ENCODE measurements at regions not wholly inside any gene's neighbourhood (a gene's known extent, or its start where the extent isn't known, plus 50 kb on each side); places are given as distances from the start of the nearest gene placed in this dataset.

- Histone ChIP-seq H3K27me3 (ENCODE audit: control insufficient read depth, insufficient read depth, low read length) (no peaks in the 10 kb centered on the region), H3K4me1 (ENCODE audit: control insufficient read depth, low read depth, low read length) (peaks cover 14% of the 10 kb centered on the region), H3K36me3 (ENCODE audit: control insufficient read depth, low read depth, low read length) (no peaks in the 10 kb centered on the region), H3K4me3 (ENCODE audit: low read length) (no peak overlapping the region), H3K9ac (ENCODE audit: low read length) (no peak overlapping the region), H3K27ac (ENCODE audit: low read length) (no peak overlapping the region), H3K9me3 (ENCODE audit: control insufficient read depth, low read depth, low read length) (no peaks in the 10 kb centered on the region)
Observed at GRCh38 chr4:111985426-111985825, 159.8 kb upstream of the FAM241A start.

- Histone ChIP-seq H3K36me3 (ENCODE audit: control insufficient read depth, low read depth, low read length) (no peaks in the 10 kb centered on the region), H3K9ac (ENCODE audit: low read length) (no peak overlapping the region), H3K4me3 (ENCODE audit: low read length) (no peak overlapping the region), H3K27me3 (ENCODE audit: control insufficient read depth, insufficient read depth, low read length) (no peaks in the 10 kb centered on the region), H3K27ac (ENCODE audit: low read length) (no peak overlapping the region), H3K4me1 (ENCODE audit: control insufficient read depth, low read depth, low read length) (peaks cover 14% of the 10 kb centered on the region), H3K9me3 (ENCODE audit: control insufficient read depth, low read depth, low read length) (no peaks in the 10 kb centered on the region)
Observed at GRCh38 chr4:111986095-111986494, 159.2 kb upstream of the FAM241A start.

- Histone ChIP-seq H3K4me1 (ENCODE audit: control insufficient read depth, low read depth, low read length) (peaks cover 14% of the 10 kb centered on the region), H3K27me3 (ENCODE audit: control insufficient read depth, insufficient read depth, low read length) (no peaks in the 10 kb centered on the region), H3K9me3 (ENCODE audit: control insufficient read depth, low read depth, low read length) (no peaks in the 10 kb centered on the region), H3K27ac (ENCODE audit: low read length) (no peak overlapping the region), H3K9ac (ENCODE audit: low read length) (no peak overlapping the region), H3K36me3 (ENCODE audit: control insufficient read depth, low read depth, low read length) (no peaks in the 10 kb centered on the region), H3K4me3 (ENCODE audit: low read length) (no peak overlapping the region)
Observed at GRCh38 chr4:111988514-111988913, 156.7 kb upstream of the FAM241A start.

GRCh38 chr4:111989817-111990216 is 155.4 kb upstream of the FAM241A start:
- Histone ChIP-seq H3K4me1 (ENCODE audit: control insufficient read depth, low read depth, low read length) (peaks cover 10% of the 10 kb centered on the region), H3K36me3 (ENCODE audit: control insufficient read depth, low read depth, low read length) (no peaks in the 10 kb centered on the region), H3K4me3 (ENCODE audit: low read length) (no peak overlapping the region), H3K27ac (ENCODE audit: low read length) (no peak overlapping the region), H3K27me3 (ENCODE audit: control insufficient read depth, insufficient read depth, low read length) (no peaks in the 10 kb centered on the region), H3K9me3 (ENCODE audit: control insufficient read depth, low read depth, low read length) (no peaks in the 10 kb centered on the region), H3K9ac (ENCODE audit: low read length) (no peak overlapping the region)

- Histone ChIP-seq H3K27ac (ENCODE audit: low read length) (no peak overlapping the region), H3K4me3 (ENCODE audit: low read length) (no peak overlapping the region), H3K9me3 (ENCODE audit: control insufficient read depth, low read depth, low read length) (no peaks in the 10 kb centered on the region), H3K4me1 (ENCODE audit: control insufficient read depth, low read depth, low read length) (no peaks in the 10 kb centered on the region), H3K36me3 (ENCODE audit: control insufficient read depth, low read depth, low read length) (no peaks in the 10 kb centered on the region), H3K27me3 (ENCODE audit: control insufficient read depth, insufficient read depth, low read length) (no peaks in the 10 kb centered on the region), H3K9ac (ENCODE audit: low read length) (no peak overlapping the region)
Observed at GRCh38 chr4:111991163-111991562, 154.1 kb upstream of the FAM241A start.

- no peaks in the 10 kb centered on the region for H3K27me3 ChIP-seq (ENCODE audit: control insufficient read depth, insufficient read depth, low read length)
- no peaks in the 10 kb centered on the region for H3K4me1 ChIP-seq (ENCODE audit: control insufficient read depth, low read depth, low read length)
- H3K36me3 ChIP-seq (ENCODE audit: control insufficient read depth, low read depth, low read length): no peaks in the 10 kb centered on the region
- no peak overlapping the region for H3K27ac ChIP-seq (ENCODE audit: low read length)
- no peak overlapping the region for H3K9ac ChIP-seq (ENCODE audit: low read length)
- H3K4me3 ChIP-seq (ENCODE audit: low read length): no peak overlapping the region
- H3K9me3 ChIP-seq (ENCODE audit: control insufficient read depth, low read depth, low read length): no peaks in the 10 kb centered on the region
Observed at GRCh38 chr4:111991797-111992196, 153.5 kb upstream of the FAM241A start.

- H3K36me3 ChIP-seq (ENCODE audit: control insufficient read depth, low read depth, low read length): no peaks in the 10 kb centered on the region
- no peaks in the 10 kb centered on the region for H3K4me1 ChIP-seq (ENCODE audit: control insufficient read depth, low read depth, low read length)
- H3K27ac ChIP-seq (ENCODE audit: low read length): no peak overlapping the region
- H3K4me3 ChIP-seq (ENCODE audit: low read length): no peak overlapping the region
- H3K27me3 ChIP-seq (ENCODE audit: control insufficient read depth, insufficient read depth, low read length): no peaks in the 10 kb centered on the region
- no peak overlapping the region for H3K9ac ChIP-seq (ENCODE audit: low read length)
- H3K9me3 ChIP-seq (ENCODE audit: control insufficient read depth, low read depth, low read length): no peaks in the 10 kb centered on the region
Observed at GRCh38 chr4:111992351-111993168, 152.7 kb upstream of the FAM241A start.

GRCh38 chr4:111994392-111994791 is 150.9 kb upstream of the FAM241A start:
- H3K27me3 ChIP-seq (ENCODE audit: control insufficient read depth, insufficient read depth, low read length): no peaks in the 10 kb centered on the region
- H3K27ac ChIP-seq (ENCODE audit: low read length): no peak overlapping the region
- H3K4me3 ChIP-seq (ENCODE audit: low read length): no peak overlapping the region
- H3K36me3 ChIP-seq (ENCODE audit: control insufficient read depth, low read depth, low read length): no peaks in the 10 kb centered on the region
- no peaks in the 10 kb centered on the region for H3K4me1 ChIP-seq (ENCODE audit: control insufficient read depth, low read depth, low read length)
- H3K9me3 ChIP-seq (ENCODE audit: control insufficient read depth, low read depth, low read length): no peaks in the 10 kb centered on the region
- no peak overlapping the region for H3K9ac ChIP-seq (ENCODE audit: low read length)

GRCh38 chr4:111997785-111998184 is 147.5 kb upstream of the FAM241A start:
- Histone ChIP-seq H3K27me3 (ENCODE audit: control insufficient read depth, insufficient read depth, low read length) (no peaks in the 10 kb centered on the region), H3K27ac (ENCODE audit: low read length) (no peak overlapping the region), H3K36me3 (ENCODE audit: control insufficient read depth, low read depth, low read length) (no peaks in the 10 kb centered on the region), H3K4me1 (ENCODE audit: control insufficient read depth, low read depth, low read length) (no peaks in the 10 kb centered on the region), H3K4me3 (ENCODE audit: low read length) (no peak overlapping the region), H3K9me3 (ENCODE audit: control insufficient read depth, low read depth, low read length) (no peaks in the 10 kb centered on the region), H3K9ac (ENCODE audit: low read length) (no peak overlapping the region)

GRCh38 chr4:111999801-112000200 is 145.5 kb upstream of the FAM241A start:
- H3K27me3 ChIP-seq (ENCODE audit: control insufficient read depth, insufficient read depth, low read length): no peaks in the 10 kb centered on the region
- H3K4me3 ChIP-seq (ENCODE audit: low read length): no peak overlapping the region
- H3K9me3 ChIP-seq (ENCODE audit: control insufficient read depth, low read depth, low read length): no peaks in the 10 kb centered on the region
- H3K36me3 ChIP-seq (ENCODE audit: control insufficient read depth, low read depth, low read length): no peaks in the 10 kb centered on the region
- H3K9ac ChIP-seq (ENCODE audit: low read length): no peak overlapping the region
- no peaks in the 10 kb centered on the region for H3K4me1 ChIP-seq (ENCODE audit: control insufficient read depth, low read depth, low read length)
- H3K27ac ChIP-seq (ENCODE audit: low read length): no peak overlapping the region

- Histone ChIP-seq H3K4me1 (ENCODE audit: control insufficient read depth, low read depth, low read length) (no peaks in the 10 kb centered on the region), H3K4me3 (ENCODE audit: low read length) (no peak overlapping the region), H3K9me3 (ENCODE audit: control insufficient read depth, low read depth, low read length) (no peaks in the 10 kb centered on the region), H3K27ac (ENCODE audit: low read length) (no peak overlapping the region), H3K36me3 (ENCODE audit: control insufficient read depth, low read depth, low read length) (no peaks in the 10 kb centered on the region), H3K9ac (ENCODE audit: low read length) (no peak overlapping the region), H3K27me3 (ENCODE audit: control insufficient read depth, insufficient read depth, low read length) (no peaks in the 10 kb centered on the region)
Observed at GRCh38 chr4:112001041-112001440, 144.2 kb upstream of the FAM241A start.

- Histone ChIP-seq H3K27me3 (ENCODE audit: control insufficient read depth, insufficient read depth, low read length) (no peaks in the 10 kb centered on the region), H3K27ac (ENCODE audit: low read length) (no peak overlapping the region), H3K4me3 (ENCODE audit: low read length) (no peak overlapping the region), H3K9ac (ENCODE audit: low read length) (no peak overlapping the region), H3K4me1 (ENCODE audit: control insufficient read depth, low read depth, low read length) (no peaks in the 10 kb centered on the region), H3K36me3 (ENCODE audit: control insufficient read depth, low read depth, low read length) (no peaks in the 10 kb centered on the region), H3K9me3 (ENCODE audit: control insufficient read depth, low read depth, low read length) (no peaks in the 10 kb centered on the region)
Observed at GRCh38 chr4:112002248-112002661, 143.0 kb upstream of the FAM241A start.
